ENCODE measurements at regions not wholly inside any gene's neighbourhood (a gene's known extent, or its start where the extent isn't known, plus 50 kb on each side); places are given as distances from the start of the nearest gene placed in this dataset.

GRCh38 chr7:81529785-81530184 lies 240.1 kb downstream of the HGF start:
- no peak for DNase-seq

DNA sequence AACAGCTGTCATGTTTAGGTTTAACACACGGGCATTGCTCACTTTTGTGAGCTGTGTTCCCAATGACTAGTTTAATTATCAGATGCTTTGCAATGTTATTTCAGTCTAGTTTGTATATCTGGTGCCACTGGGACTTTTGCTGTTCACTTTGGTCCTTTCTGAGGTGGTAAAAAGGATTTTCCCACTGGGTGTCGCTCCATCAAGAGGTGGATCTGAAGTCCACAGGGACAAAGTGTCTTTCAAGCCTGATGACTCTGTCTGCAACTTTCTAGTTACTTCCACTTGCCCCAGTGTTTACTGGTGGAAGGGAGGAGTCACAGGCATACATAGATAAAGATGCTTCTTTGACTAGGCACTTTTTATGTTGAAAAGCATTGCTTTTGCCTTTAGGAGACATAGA lies 242.2 kb downstream of the HGF start:
- no peak for DNase-seq

DNA sequence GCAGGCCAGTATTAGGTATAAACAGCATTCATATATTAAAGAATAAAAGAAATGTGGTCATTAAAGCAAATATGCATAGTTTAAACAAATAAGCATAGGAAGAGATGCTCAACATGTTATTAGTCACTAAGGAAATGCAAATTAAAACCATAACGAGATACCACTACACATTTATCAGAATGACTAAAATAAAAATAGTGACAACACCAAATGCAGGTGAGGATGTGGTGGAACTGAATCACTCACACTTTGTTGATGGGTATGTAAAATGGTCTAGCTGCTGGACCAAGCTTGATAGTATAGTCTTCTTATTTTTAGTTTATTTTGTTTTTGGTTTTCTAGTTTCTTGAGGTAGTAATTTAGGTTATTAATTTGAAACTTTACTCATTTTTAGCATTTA lies 242.9 kb downstream of the HGF start:
- DNase-seq, result no peak

GRCh38 chr7:81525841-81526240 lies 244.0 kb downstream of the HGF start:
- DNase-seq, result no peak

DNA sequence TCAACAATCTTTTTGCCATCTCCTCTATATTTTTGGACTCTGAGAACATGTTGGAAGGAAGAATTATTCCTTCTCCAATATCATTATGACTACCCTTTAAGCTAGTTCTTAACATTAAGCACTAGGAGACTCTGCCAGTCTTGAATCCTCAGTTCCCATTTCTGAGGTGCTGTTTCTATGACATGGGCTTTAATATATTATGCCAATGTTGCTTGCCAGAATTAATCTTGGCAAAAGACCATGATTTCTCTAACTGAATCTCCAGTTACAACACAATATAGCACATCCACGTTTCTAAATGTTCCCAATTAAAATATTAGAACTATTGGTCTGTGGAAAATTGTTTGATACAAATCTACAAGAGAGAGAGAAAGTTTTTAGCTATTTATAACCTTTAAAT lies 250.0 kb downstream of the HGF start:
- DNase-seq, result no peak

GRCh38 chr7:81516898-81517297 lies 252.9 kb downstream of the HGF start:
- DNase-seq, result no peak

DNA sequence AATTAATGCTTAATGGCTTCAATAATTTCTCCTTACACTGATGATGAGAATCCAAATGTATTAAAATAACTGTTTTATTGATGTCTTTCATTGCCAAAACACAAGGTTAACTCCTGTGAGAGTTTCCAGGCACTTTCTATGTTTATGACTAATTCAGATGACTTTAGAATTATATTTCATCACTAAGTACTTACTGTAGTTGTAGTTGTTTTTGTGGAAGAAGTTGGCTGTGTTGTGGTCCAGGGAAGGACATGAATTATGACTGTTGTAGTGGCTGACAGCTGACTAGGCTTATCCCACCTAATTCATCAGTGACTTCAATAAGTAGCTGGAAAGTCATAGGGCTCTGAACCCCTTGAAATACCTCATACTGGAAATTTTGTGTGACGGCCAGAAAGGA lies 254.8 kb downstream of the HGF start:
- DNase-seq, result no peak

DNA sequence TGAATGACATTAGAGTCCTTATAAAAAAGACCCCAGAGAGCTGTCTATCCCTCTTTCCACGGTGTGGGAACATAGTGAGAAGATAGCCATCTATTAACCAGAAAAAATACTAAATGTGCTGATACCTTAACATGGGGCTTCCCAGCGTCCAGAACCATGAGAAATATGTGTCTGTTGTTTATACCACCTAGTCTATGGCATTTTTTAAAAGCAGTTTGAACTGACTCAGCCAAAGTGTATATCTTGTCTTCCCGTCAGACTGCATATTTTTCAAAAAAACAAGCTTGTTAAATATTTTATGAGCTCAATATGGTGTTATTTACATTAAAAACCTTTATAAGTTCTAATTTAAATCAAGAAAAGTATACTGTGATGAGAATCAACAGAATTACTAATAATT lies 255.3 kb downstream of the HGF start:
- DNase-seq, result no peak

- DNase-seq, result no peak
These were observed 259.7 kb downstream of the HGF start for GRCh38 chr7:81510122-81510521.

GRCh38 chr7:81507221-81507620 lies 262.6 kb downstream of the HGF start:
- DNase-seq, result no peak

DNA sequence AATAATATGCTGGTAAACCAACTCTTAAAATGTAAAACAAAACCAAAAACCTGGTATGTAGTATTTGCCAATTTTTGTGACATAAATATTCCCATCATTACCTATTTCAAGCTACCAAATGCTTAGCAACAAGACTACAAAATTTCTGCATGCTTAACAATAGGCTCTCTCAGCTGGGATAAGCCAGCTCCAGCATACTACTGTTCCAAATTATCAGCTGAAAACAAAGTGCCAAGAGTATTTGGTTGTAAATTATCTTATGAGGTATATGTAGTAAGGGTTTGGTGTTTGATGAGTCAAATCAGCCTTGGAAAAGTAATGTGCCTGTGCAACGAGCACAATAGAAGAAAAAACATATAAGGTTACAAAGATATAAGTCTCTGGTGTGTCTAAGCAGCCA lies 263.2 kb downstream of the HGF start:
- DNase-seq, result no peak

DNA sequence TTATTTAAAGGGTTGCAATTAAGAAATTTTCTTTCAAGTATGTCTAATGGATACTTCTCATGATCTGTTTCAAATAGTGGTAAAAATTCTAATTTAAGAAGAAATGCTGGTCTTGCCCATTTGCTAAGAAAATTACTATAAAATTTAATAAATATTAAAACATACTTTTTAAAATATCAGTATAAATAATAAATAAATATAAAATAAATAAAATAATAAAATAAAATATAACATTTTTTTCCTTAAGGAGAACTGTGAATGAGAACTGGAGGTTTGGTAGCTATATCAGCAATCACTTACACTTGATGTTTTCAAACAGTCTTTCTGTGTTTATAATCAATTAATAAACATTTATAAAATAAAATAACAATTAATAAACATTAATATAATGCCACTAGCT lies 266.1 kb downstream of the HGF start:
- no peak for DNase-seq

DNA sequence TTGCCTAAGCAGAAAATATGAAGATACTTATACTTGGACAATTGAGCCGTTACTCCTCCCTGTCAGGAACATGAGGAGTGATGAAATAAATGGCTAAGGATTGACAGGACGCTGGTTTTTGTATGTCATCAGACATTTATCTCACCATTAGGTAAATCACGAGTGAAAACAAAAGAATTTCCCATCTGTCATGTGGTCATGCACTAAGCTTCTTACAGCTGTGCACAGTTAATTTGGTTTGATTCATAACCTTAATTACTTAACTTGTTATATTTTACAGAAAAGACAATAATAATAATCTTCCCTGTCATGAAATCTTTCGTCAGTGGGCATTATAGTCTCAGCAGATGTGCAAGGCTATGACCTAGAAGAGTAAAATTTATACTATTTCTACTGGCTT lies 266.5 kb downstream of the HGF start:
- DNase-seq, result no peak

DNA sequence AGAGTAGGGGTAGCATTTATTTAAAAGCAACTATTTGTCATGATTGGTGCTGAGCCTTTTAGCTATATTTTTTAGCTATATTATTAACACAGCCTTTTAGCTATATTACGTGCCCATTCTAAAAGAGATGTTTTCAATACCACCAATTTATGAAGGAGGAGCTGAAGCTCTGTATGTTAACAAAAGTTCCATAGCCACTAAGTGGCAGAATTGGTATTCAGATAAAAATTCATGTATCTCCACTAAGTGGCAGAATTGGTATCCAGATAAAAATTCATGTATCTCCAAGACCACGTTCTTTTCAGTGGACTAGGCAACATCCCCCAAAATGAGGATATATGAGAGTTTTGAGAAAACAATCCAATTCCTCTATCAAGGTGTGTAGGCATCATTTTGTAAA lies 268.6 kb downstream of the HGF start:
- no peak for DNase-seq

GRCh38 chr7:81500631-81501030 lies 269.2 kb downstream of the HGF start:
- no peak for DNase-seq

DNA sequence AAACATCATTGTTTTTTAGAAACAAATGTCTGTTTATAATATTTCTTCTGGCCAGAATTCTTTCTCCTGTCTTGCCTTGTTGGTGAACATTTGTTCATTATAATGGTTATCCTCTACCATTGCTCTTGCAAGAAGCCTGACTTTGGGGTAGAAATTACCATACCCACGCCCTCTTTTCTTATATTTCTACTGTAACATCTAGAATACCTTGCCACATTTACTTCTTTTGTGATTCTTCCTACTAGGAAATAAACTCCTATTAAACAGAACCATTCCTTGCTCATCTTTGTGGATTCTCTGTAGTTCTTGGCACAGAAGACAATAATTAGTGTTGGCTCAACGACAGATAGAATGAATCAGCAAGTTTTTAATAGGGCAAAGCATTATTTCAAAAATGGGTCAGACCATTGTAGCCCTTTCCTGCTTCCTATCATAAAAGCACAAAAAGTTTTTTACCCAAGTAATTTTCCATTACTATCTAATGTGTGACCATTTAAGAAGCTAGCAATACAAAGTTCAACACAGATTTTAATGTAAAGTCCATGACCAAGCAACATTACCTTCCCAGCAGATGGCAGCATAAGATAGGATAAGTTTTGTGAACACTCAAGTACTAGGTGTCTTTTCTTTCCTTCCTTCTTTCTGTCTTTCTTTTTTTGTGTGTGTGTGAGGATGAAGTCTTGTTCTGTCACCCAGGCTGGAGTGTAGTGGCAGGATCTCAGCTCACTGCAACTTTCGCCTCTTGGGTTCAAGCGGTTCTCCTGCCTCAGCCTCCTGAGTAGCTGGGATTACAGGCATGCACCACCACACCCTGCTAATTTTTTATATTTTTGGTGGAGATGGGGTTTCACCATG lies 270.4 kb downstream of the HGF start:
- DNase-seq, result peak; percentile 65 to 67

DNA sequence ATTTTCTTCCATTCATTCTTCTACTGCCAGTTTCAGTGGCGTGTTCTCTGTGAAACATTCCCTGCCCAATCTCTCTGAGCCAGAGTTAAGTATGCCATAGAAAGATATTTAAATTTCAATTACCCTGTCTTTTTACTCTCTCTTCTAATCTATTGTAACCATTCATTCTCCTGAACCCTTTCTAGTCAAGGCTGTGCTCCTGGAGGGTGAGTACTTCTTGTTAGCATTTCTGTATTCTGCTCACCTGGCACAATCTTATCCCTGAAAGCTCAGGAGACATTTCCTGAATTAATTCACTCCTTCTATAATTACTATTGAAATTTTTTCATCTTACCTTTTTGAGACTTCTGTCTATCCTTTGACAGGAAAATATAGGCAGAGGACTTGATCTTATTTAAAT lies 271.7 kb downstream of the HGF start:
- DNase-seq, result no peak

DNA sequence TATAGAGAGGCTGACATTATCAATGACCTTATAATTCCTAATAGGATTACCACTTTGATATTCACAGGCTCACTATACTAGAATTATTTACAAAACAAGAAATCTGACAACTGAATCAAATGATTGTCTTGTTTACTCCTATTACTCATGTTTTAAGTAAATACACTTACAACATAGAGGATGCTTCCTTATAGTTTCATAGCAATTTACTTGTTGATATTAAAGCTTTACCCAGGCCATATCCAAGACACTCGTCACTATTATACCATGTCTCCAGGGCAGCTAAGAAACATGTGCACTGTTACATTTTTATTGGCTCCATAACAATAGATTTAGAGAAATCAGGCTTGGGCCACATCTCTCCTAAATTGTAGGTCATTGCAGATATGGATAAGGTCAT lies 276.9 kb downstream of the HGF start:
- no peak for DNase-seq

DNA sequence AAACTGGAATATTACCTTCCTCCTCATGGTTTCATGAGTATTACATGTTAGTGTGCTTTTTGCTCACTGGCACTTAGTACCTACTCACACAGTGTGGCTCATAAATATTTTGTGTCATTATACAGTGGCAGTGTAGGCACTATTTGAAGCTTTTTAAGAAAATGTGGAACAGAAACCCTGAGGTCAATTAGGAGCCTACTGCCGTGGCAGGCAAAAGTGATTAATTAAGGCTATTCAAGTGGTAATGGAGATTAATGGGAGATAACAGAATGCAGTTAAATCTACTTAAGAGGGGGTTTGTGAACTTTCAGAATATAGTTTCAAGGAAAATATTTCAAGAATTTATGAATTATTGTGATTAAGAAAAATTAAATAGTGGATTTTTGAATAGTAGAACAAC lies 277.6 kb downstream of the HGF start:
- no peak for DNase-seq

GRCh38 chr7:81491573-81491972 lies 278.3 kb downstream of the HGF start:
- no peak for DNase-seq

DNA sequence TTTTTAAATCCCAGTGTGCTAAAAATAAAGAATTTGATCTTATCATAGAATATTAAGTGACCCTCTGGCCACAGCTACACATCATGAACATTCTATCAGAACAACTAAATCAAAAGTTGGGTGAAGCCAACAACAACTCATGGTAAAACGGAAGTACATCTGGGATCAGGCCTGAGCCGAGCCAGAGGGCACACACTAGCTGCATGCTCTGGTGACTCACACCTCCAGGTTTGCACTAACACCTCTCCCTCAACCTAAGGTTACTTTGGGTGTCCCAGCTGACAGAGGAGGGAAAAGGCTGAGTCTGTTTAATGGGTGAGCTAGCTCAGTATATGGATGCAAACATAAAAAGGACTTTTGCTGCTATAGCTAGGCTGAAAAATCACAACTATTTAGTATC lies 281.6 kb downstream of the HGF start:
- DNase-seq, result no peak

DNA sequence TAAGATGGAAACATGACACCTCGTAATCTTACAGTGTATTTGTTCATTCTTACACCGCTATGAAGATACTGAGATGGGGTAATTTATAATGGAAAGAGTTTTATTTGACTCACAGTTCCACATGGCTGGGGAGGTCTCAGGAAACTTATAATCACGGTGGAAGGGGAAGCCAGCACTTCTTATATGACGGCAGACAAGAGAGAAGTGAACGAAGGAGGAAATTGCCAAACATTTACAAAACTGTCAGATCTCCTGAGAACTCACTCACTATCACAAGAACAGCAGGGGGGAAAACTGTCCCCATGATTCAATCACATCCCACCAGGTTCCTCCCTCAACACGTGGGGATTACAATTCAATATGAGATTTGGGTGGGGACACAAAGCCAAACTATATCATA lies 282.3 kb downstream of the HGF start:
- peak; percentile 50 to 59 for DNase-seq

DNA sequence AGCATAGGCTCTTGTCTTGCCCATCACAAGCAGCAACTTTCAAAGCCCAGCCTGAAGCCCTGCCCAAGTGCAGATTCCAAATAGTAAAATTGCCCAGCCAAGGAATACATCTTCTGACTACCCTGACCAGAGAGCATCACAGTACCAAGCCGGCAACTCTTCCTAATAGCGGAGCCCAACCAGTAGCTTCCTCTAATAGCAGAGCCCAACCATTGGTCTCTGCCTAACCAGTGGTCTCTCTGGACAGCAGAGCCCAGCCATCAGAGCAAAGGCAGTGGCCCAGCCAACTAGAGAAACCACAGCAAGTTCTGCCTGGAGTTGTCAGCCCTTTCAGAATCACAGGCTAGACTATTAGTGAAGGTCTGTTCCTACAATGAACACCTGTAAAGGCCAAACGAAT lies 285.6 kb downstream of the HGF start:
- peak in 1 of 2 donors; percentile 18 for DNase-seq

DNA sequence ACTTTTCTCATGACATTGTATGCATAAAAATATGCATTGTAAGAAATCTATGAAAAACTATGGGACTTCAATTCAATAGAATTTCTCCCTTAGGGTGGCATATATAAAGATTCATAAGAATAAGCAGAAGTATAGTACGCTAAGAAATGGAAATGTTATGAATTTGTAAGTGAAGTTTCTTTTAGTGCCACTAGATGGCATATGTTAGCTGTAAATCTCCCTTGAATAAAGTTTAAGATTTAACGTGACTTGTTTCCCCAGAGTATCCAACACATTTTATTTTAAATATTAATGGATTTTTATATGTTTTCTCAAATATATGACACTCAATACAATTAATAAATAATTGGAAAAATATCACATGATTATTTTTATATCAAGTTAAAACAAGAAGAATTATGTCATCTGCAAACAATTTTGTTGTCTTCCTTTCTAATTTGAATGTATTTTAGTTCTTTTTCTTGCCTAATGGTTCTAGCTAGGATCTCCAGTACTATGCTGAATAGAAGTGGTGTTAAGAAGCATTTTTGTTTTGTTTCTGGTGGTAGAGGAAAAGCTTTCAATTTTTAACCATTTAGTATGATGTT lies 287.2 kb downstream of the HGF start:
- peak in 1 of 2 donors; percentile 52 for DNase-seq

- DNase-seq, result no peak
These were observed 291.2 kb downstream of the HGF start for GRCh38 chr7:81478664-81479063.

All from inflammatory macrophage (primary cell).